Astrocyte (in vitro differentiated cells and primary cell): ENCODE measurements at regions not wholly inside any gene's neighbourhood (a gene's known extent, or its start where the extent isn't known, plus 50 kb on each side); places are given as distances from the start of the nearest gene placed in this dataset.

Experiments
- DNase-seq: peaks from one replicate; pipeline ENCODE4 v3.0.0-alpha.2; 2010; ENCODE audit warnings: low read depth
- FAIRE-seq: peaks from 2 replicates; lab custom pipeline; 2011; peaks lifted over from hg19 to GRCh38; lab: Jason Lieb, UNC
- H2AFZ ChIP-seq: 2 replicates; pipeline ENCODE4 v1.6.0; 2012; ENCODE audit warnings: low read depth, low read length, inconsistent platforms
- H3K27ac ChIP-seq: 2 replicates; pipeline ENCODE4 v1.5.1; 2011; ENCODE audit warnings: low read depth, low read length, inconsistent platforms
- H3K27me3 ChIP-seq: 2 replicates; pipeline ENCODE4 v1.6.0; 2011; ENCODE audit warnings: low read length, inconsistent platforms; ENCODE audit not compliant: insufficient read depth
- H3K36me3 ChIP-seq: 2 replicates; pipeline ENCODE4 v1.5.1; 2011; ENCODE audit warnings: low read length, inconsistent platforms; ENCODE audit not compliant: insufficient read depth
- H3K4me1 ChIP-seq: 2 replicates; pipeline ENCODE4 v1.5.1; 2011; ENCODE audit warnings: low read length, inconsistent platforms; ENCODE audit not compliant: insufficient read depth
- H3K4me2 ChIP-seq: 2 replicates; pipeline ENCODE4 v1.6.0; 2012; ENCODE audit warnings: low read length, inconsistent platforms
- H3K4me3 ChIP-seq: 2 replicates; pipeline ENCODE4 v1.5.1; 2011; ENCODE audit warnings: low read depth, mild to moderate bottlenecking, low read length, inconsistent platforms; ENCODE audit not compliant: insufficient read depth
- H3K79me2 ChIP-seq: 2 replicates; pipeline ENCODE4 v1.6.0; 2012; ENCODE audit warnings: mild to moderate bottlenecking, low read length, inconsistent platforms; ENCODE audit not compliant: insufficient read depth
- H3K9ac ChIP-seq: 2 replicates; pipeline ENCODE4 v1.6.0; 2012; ENCODE audit warnings: mild to moderate bottlenecking, low read length, inconsistent platforms
- H3K9me3 ChIP-seq: 2 replicates; pipeline ENCODE4 v1.5.1; 2012; ENCODE audit warnings: low read depth, mild to moderate bottlenecking, low read length, inconsistent platforms; ENCODE audit not compliant: insufficient read depth
- H4K20me1 ChIP-seq: 2 replicates; pipeline ENCODE4 v1.6.0; 2012; ENCODE audit warnings: low read length, inconsistent platforms; ENCODE audit not compliant: insufficient read depth
- H3K27ac Mint-ChIP-seq: one replicate; pipeline ENCODE4 v1.8.0; 2021; ENCODE audit warnings: mild to moderate bottlenecking, mixed read lengths; ENCODE audit not compliant: unreplicated experiment
- H3K27me3 Mint-ChIP-seq: one replicate; pipeline ENCODE4 v1.8.0; 2021; ENCODE audit warnings: low read depth, mixed read lengths; ENCODE audit not compliant: unreplicated experiment
- H3K36me3 Mint-ChIP-seq: one replicate; pipeline ENCODE4 v1.8.0; 2021; ENCODE audit warnings: low read depth, mixed read lengths; ENCODE audit not compliant: unreplicated experiment
- H3K4me1 Mint-ChIP-seq: one replicate; pipeline ENCODE4 v1.8.0; 2021; ENCODE audit warnings: low read depth, mixed read lengths; ENCODE audit not compliant: unreplicated experiment
- H3K4me3 Mint-ChIP-seq: one replicate; pipeline ENCODE4 v1.8.0; 2021; ENCODE audit warnings: mild to moderate bottlenecking, moderate library complexity, mixed read lengths; ENCODE audit not compliant: unreplicated experiment
- H3K9me3 Mint-ChIP-seq: one replicate; pipeline ENCODE4 v1.8.0; 2021; ENCODE audit warnings: mild to moderate bottlenecking, mixed read lengths; ENCODE audit not compliant: unreplicated experiment
- EZH2 ChIP-seq: IDR thresholded peaks from 2 replicates; pipeline ENCODE4 v1.6.1; 2012; ENCODE audit warnings: mild to moderate bottlenecking, low read length, inconsistent platforms; ENCODE audit not compliant: insufficient read depth
- TF ChIP-seq, protein P1 (sequence below): IDR thresholded peaks from 2 replicates; pipeline ENCODE4 v1.5.1; 2011; ENCODE audit warnings: low read depth, mild to moderate bottlenecking, inconsistent platforms, low read length, moderate library complexity; ENCODE audit not compliant: insufficient read depth

DNA sequence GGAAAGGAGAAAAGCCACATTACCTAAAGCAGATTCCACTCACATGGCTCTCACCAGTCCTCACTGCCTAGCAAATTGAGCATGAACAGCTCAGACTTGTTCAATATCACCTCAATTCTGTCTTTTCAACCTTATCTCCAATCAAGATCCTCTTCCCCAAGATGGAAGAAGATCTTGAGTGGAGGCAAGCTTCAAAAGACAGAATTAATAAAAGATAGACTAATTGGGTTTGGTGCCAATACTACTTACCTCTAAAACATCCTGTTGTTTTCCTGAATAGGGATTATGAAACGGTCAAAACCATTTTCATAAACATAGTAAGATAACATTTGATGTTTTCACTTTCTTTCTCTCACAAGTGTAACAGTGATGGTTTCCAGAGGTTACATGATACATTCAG lies 349.2 kb upstream of the PLD5 start:
- H3K36me3 Mint-ChIP-seq = no peaks in the 10 kb centered on the region
- H3K36me3 ChIP-seq = no peaks in the 10 kb centered on the region
- no peak for TF ChIP-seq EZH2
- TF ChIP-seq, protein P1, sequence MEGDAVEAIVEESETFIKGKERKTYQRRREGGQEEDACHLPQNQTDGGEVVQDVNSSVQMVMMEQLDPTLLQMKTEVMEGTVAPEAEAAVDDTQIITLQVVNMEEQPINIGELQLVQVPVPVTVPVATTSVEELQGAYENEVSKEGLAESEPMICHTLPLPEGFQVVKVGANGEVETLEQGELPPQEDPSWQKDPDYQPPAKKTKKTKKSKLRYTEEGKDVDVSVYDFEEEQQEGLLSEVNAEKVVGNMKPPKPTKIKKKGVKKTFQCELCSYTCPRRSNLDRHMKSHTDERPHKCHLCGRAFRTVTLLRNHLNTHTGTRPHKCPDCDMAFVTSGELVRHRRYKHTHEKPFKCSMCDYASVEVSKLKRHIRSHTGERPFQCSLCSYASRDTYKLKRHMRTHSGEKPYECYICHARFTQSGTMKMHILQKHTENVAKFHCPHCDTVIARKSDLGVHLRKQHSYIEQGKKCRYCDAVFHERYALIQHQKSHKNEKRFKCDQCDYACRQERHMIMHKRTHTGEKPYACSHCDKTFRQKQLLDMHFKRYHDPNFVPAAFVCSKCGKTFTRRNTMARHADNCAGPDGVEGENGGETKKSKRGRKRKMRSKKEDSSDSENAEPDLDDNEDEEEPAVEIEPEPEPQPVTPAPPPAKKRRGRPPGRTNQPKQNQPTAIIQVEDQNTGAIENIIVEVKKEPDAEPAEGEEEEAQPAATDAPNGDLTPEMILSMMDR = no peak
- no peak overlapping the region for H3K27ac ChIP-seq
- no peaks in the 10 kb centered on the region for H3K9me3 Mint-ChIP-seq
- H3K27me3 ChIP-seq = no peaks in the 10 kb centered on the region
- no peak overlapping the region for H3K4me2 ChIP-seq
- H3K9ac ChIP-seq = no peak overlapping the region
- DNase-seq (no peak), FAIRE-seq (no peak)
- H3K27me3 Mint-ChIP-seq = peaks cover 1% of the 10 kb centered on the region
- no peaks in the 10 kb centered on the region for H3K4me1 Mint-ChIP-seq
- H2AFZ ChIP-seq = no peak overlapping the region
- H3K27ac Mint-ChIP-seq = no peak overlapping the region
- H3K9me3 ChIP-seq = no peaks in the 10 kb centered on the region
- H3K4me3 Mint-ChIP-seq = no peak overlapping the region
- no peaks in the 10 kb centered on the region for H4K20me1 ChIP-seq
- no peaks in the 10 kb centered on the region for H3K4me1 ChIP-seq
- no peak overlapping the region for H3K4me3 ChIP-seq
- no peaks in the 10 kb centered on the region for H3K79me2 ChIP-seq

DNA sequence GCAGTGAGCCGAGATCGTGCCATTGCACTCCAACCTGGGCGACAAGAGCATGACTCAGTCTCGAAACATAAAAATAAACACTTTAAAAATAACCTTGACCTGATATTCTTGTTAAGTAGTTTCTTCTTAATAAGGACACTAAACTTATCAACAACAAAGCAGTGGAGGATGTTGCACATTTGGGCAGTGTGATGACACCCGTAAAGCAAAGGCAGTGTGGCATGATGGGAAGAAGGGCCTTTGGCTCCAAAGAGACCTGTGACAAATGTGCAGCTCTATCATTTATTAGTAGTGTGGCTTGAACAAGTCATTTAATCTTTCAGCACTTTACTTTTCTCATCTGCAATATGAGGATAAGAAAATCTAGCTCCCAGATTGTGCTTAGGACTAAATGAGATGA lies 348.0 kb upstream of the PLD5 start:
- H3K27me3 Mint-ChIP-seq = peaks cover 1% of the 10 kb centered on the region
- FAIRE-seq = no peak

DNA sequence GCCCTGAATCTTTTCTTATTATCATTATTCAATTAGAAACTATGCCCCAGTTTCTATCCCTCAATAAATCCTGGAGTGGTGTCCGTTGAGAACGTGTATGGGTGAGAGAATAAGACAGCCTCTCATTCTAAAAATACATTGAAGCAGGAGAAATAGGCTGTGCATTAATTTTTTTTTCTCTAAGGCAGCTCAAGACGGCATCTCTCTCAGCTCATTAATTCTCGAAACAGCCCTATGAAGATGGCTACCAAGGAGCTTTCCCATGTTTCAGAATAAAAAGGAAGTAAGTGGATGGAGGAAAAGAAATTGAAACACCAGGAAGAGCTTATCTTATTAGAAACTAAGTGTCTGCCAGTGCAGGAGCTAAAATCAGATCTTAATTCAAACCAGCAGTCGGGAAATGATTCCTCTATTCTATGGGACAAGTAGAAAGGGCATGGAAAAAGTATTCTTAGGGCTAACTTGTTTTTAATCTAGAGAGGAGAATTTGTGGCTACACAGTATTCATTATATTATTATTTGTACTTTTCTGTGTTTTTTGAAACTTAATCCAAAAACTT lies 347.1 kb upstream of the PLD5 start:
- Histone ChIP-seq H4K20me1 (no peaks in the 10 kb centered on the region), H3K4me1 (no peaks in the 10 kb centered on the region), H3K27ac (no peak overlapping the region), H3K9me3 (no peaks in the 10 kb centered on the region), H3K36me3 (no peaks in the 10 kb centered on the region), H3K9ac (no peak overlapping the region), H3K79me2 (no peaks in the 10 kb centered on the region), H2AFZ (no peak overlapping the region), H3K4me3 (no peak overlapping the region), H3K4me2 (no peak overlapping the region), H3K27me3 (no peaks in the 10 kb centered on the region)
- Mint-ChIP-seq H3K4me3 (no peak overlapping the region), H3K9me3 (no peaks in the 10 kb centered on the region), H3K27ac (no peak overlapping the region), H3K36me3 (no peaks in the 10 kb centered on the region), H3K4me1 (no peaks in the 10 kb centered on the region), H3K27me3 (peaks cover 1% of the 10 kb centered on the region)
- DNase-seq (no peak), FAIRE-seq (no peak)
- TF ChIP-seq, protein P1 = no peak
- no peak for TF ChIP-seq EZH2

More for the DNA sequence above, 348.0 kb upstream of the PLD5 start:
- no peak for DNase-seq
- no peak overlapping the region for H3K4me3 ChIP-seq
- no peak overlapping the region for H3K4me3 Mint-ChIP-seq
- H3K9ac ChIP-seq = no peak overlapping the region
- no peak overlapping the region for H3K27ac ChIP-seq
- H3K27ac Mint-ChIP-seq = no peak overlapping the region
- no peaks in the 10 kb centered on the region for H3K4me1 Mint-ChIP-seq
- no peaks in the 10 kb centered on the region for H3K9me3 Mint-ChIP-seq
- H3K4me1 ChIP-seq = no peaks in the 10 kb centered on the region
- no peaks in the 10 kb centered on the region for H3K36me3 Mint-ChIP-seq
- no peaks in the 10 kb centered on the region for H3K79me2 ChIP-seq
- H3K27me3 ChIP-seq = no peaks in the 10 kb centered on the region
- H3K9me3 ChIP-seq = no peaks in the 10 kb centered on the region
- no peaks in the 10 kb centered on the region for H3K36me3 ChIP-seq
- H2AFZ ChIP-seq = no peak overlapping the region
- no peaks in the 10 kb centered on the region for H4K20me1 ChIP-seq
- no peak overlapping the region for H3K4me2 ChIP-seq
- TF ChIP-seq, protein P1 = no peak
- no peak for TF ChIP-seq EZH2
